NAMALWA (cell line): ENCODE measurements at regions not wholly inside any gene's neighbourhood (a gene's known extent, or its start where the extent isn't known, plus 50 kb on each side); places are given as distances from the start of the nearest gene placed in this dataset.
"Not testable (repeated sequence)": the region's sequence is repeated elsewhere in the genome, so short reads cannot be mapped to it uniquely, and the experiment has no call there.

Experiments used
- DNase-seq: peaks from one replicate; pipeline ENCODE4 v3.0.0-alpha.2; 2015; ENCODE audit warnings: low spot score

GRCh38 chrX:139475432-139475831 lies 55.1 kb upstream of the F9 start:
- DNase-seq: no peak

GRCh38 chrX:139461945-139462344 lies 68.6 kb upstream of the F9 start:
- not testable (repeated sequence) for DNase-seq

GRCh38 chrX:139454743-139455142 lies 75.8 kb upstream of the F9 start:
- DNase-seq: no peak

- DNase-seq: no peak
Measured at GRCh38 chrX:139448996-139449395, 81.5 kb upstream of the F9 start.

GRCh38 chrX:139446832-139447231 lies 83.7 kb upstream of the F9 start:
- no peak for DNase-seq

- peak; percentile 0 for DNase-seq
Measured at GRCh38 chrX:139429913-139430312, 100.6 kb upstream of the F9 start.

- DNase-seq: no peak
Measured at GRCh38 chrX:139423186-139423585, 107.4 kb upstream of the F9 start.

GRCh38 chrX:139398258-139398657 lies 132.3 kb upstream of the F9 start:
- DNase-seq: not testable (repeated sequence)

- DNase-seq: no peak
Measured at GRCh38 chrX:139388254-139388653, 142.3 kb upstream of the F9 start.

- no peak for DNase-seq
Measured at GRCh38 chrX:139382529-139382928, 148.0 kb upstream of the F9 start.

GRCh38 chrX:139376547-139376946 lies 154.0 kb upstream of the F9 start:
- not testable (repeated sequence) for DNase-seq

GRCh38 chrX:139360356-139360755 lies 170.2 kb upstream of the F9 start:
- no peak for DNase-seq

GRCh38 chrX:139342594-139342991 lies 187.9 kb upstream of the F9 start:
- not testable (repeated sequence) for DNase-seq

- DNase-seq: not testable (repeated sequence)
Measured at GRCh38 chrX:139341855-139342593, 188.5 kb upstream of the F9 start.

- DNase-seq: no peak
Measured at GRCh38 chrX:139332441-139332840, 198.1 kb upstream of the F9 start.

GRCh38 chrX:139327355-139327754 lies 203.2 kb upstream of the F9 start:
- no peak for DNase-seq

GRCh38 chrX:139324756-139325155 lies 205.8 kb upstream of the F9 start:
- no peak for DNase-seq

- not testable (repeated sequence) for DNase-seq
Measured at GRCh38 chrX:139320661-139321354, 209.7 kb upstream of the F9 start.

GRCh38 chrX:139306675-139307074 lies 223.9 kb upstream of the F9 start:
- not testable (repeated sequence) for DNase-seq

GRCh38 chrX:139304471-139304870 lies 226.1 kb upstream of the F9 start:
- DNase-seq: no peak

- no peak for DNase-seq
Measured at GRCh38 chrX:139299309-139299708, 231.2 kb upstream of the F9 start.

GRCh38 chrX:139298437-139298836 lies 232.1 kb upstream of the F9 start:
- no peak for DNase-seq

GRCh38 chrX:139297638-139298037 lies 232.9 kb upstream of the F9 start:
- DNase-seq: no peak

GRCh38 chrX:139293991-139294390 lies 236.5 kb upstream of the F9 start:
- no peak for DNase-seq
